Transverse colon (tissue), 4 donors: ENCODE measurements at regions not wholly inside any gene's neighbourhood (a gene's known extent, or its start where the extent isn't known, plus 50 kb on each side); places are given as distances from the start of the nearest gene placed in this dataset.

Experiments
- EP300 ChIP-seq: sonication (generic); formaldehyde crosslinking; IDR thresholded peaks from one replicate; pipeline ENCODE4 v1.6.1; 2017; ENCODE audit warnings: antibody characterized with exemption, low read depth
- POLR2A ChIP-seq: fragments of 450-650 bp; IDR thresholded peaks from one replicate; pipeline ENCODE4 v1.6.1; 2016; ENCODE audit warnings: antibody characterized with exemption, mild to moderate bottlenecking, moderate library complexity
- POLR2AphosphoS5 ChIP-seq, 3 donors: sonication (generic); formaldehyde crosslinking; IDR thresholded peaks; one replicate each; pipeline ENCODE4 v1.6.1; 2016; ENCODE audit warnings: antibody characterized with exemption in 3 of 3
- TF ChIP-seq, protein P1 (sequence below), 5 experiments: fragments of 200-600 bp in 3 of 5; fragments of 450-650 bp in 2 of 5; sonication (generic) in 3 of 5; IDR thresholded peaks; 1 replicate in 2 of 5; 2 replicates in 3 of 5; pipeline ENCODE4 v1.5.1; 2016 to 2017; ENCODE audit warnings: antibody characterized with exemption in 5 of 5, inconsistent platforms in 3 of 5, mild to moderate bottlenecking in 2 of 5, moderate library complexity in 1 of 5

DNA sequence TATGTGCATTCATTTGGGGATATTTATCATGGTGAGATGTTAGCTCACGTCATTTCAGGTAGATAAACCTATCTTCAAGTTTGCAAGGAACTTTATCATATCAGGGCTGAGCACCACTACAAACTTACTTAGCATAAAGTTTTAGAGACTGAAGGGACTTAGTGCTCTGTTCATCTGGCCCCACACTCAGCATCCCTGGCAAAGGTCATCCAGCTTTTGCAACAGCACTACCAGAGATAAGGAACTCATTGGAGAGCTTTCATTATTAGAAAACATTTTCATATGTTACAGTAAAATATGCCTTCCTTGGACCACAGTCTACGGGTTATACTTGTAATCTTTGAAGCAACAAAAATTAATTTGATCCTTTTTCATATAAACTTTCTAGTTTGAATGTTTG, 263.4 kb downstream of the POU4F1 start:
- TF ChIP-seq, protein P1, sequence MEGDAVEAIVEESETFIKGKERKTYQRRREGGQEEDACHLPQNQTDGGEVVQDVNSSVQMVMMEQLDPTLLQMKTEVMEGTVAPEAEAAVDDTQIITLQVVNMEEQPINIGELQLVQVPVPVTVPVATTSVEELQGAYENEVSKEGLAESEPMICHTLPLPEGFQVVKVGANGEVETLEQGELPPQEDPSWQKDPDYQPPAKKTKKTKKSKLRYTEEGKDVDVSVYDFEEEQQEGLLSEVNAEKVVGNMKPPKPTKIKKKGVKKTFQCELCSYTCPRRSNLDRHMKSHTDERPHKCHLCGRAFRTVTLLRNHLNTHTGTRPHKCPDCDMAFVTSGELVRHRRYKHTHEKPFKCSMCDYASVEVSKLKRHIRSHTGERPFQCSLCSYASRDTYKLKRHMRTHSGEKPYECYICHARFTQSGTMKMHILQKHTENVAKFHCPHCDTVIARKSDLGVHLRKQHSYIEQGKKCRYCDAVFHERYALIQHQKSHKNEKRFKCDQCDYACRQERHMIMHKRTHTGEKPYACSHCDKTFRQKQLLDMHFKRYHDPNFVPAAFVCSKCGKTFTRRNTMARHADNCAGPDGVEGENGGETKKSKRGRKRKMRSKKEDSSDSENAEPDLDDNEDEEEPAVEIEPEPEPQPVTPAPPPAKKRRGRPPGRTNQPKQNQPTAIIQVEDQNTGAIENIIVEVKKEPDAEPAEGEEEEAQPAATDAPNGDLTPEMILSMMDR (IDR thresholded peaks at IDR 0.05), result no peak
- no peak for TF ChIP-seq POLR2A
- TF ChIP-seq POLR2AphosphoS5 (IDR thresholded peaks at IDR 0.05), result no peak
- no peak for TF ChIP-seq EP300
